Liver (tissue), 3 donors: ENCODE measurements at regions not wholly inside any gene's neighbourhood (a gene's known extent, or its start where the extent isn't known, plus 50 kb on each side); places are given as distances from the start of the nearest gene placed in this dataset.

Experiments
- GABPA ChIP-seq, 2 donors: IDR thresholded peaks in 1 of 2; conservative IDR thresholded peaks in 1 of 2; 2 replicates each; pipeline ENCODE4 v1.6.1; 2016; ENCODE audit warnings: antibody characterized with exemption in 2 of 2, mild to moderate bottlenecking in 1 of 2, moderate library complexity in 1 of 2
- JUND ChIP-seq, 2 donors: IDR thresholded peaks; 2 replicates each; pipeline ENCODE4 v1.6.1; 2016; ENCODE audit warnings: antibody characterized with exemption in 2 of 2
- TAF1 ChIP-seq: conservative IDR thresholded peaks from 2 replicates; pipeline ENCODE4 v1.6.1; 2016; ENCODE audit warnings: antibody characterized with exemption, mild to moderate bottlenecking
- YY1 ChIP-seq: IDR thresholded peaks from 2 replicates; pipeline ENCODE4 v1.6.1; 2016; ENCODE audit warnings: antibody characterized with exemption, mild to moderate bottlenecking
- TF ChIP-seq, protein P1 (sequence below): fragments of 150-350 bp; IDR thresholded peaks from 2 replicates; pipeline ENCODE4 v1.5.1; 2017; ENCODE audit warnings: improper control_type of control experiment, low read depth, low read length; ENCODE audit not compliant: missing input control
- TF ChIP-seq, protein P2 (sequence below): IDR thresholded peaks from 2 replicates; pipeline ENCODE4 v1.6.1; 2016; ENCODE audit warnings: antibody characterized with exemption, mild to moderate bottlenecking
- donor health status: healthy.
- donor health status: healthy.

- TF ChIP-seq, protein P1, sequence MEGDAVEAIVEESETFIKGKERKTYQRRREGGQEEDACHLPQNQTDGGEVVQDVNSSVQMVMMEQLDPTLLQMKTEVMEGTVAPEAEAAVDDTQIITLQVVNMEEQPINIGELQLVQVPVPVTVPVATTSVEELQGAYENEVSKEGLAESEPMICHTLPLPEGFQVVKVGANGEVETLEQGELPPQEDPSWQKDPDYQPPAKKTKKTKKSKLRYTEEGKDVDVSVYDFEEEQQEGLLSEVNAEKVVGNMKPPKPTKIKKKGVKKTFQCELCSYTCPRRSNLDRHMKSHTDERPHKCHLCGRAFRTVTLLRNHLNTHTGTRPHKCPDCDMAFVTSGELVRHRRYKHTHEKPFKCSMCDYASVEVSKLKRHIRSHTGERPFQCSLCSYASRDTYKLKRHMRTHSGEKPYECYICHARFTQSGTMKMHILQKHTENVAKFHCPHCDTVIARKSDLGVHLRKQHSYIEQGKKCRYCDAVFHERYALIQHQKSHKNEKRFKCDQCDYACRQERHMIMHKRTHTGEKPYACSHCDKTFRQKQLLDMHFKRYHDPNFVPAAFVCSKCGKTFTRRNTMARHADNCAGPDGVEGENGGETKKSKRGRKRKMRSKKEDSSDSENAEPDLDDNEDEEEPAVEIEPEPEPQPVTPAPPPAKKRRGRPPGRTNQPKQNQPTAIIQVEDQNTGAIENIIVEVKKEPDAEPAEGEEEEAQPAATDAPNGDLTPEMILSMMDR = no peak
- TF ChIP-seq GABPA (IDR thresholded peaks at IDR 0.05 in 1 of 2, conservative IDR thresholded peaks at IDR 0.05 in 1 of 2) (no peak), JUND (IDR thresholded peaks at IDR 0.05) (no peak), YY1 (no peak), TAF1 (no peak)
- TF ChIP-seq, protein P2, sequence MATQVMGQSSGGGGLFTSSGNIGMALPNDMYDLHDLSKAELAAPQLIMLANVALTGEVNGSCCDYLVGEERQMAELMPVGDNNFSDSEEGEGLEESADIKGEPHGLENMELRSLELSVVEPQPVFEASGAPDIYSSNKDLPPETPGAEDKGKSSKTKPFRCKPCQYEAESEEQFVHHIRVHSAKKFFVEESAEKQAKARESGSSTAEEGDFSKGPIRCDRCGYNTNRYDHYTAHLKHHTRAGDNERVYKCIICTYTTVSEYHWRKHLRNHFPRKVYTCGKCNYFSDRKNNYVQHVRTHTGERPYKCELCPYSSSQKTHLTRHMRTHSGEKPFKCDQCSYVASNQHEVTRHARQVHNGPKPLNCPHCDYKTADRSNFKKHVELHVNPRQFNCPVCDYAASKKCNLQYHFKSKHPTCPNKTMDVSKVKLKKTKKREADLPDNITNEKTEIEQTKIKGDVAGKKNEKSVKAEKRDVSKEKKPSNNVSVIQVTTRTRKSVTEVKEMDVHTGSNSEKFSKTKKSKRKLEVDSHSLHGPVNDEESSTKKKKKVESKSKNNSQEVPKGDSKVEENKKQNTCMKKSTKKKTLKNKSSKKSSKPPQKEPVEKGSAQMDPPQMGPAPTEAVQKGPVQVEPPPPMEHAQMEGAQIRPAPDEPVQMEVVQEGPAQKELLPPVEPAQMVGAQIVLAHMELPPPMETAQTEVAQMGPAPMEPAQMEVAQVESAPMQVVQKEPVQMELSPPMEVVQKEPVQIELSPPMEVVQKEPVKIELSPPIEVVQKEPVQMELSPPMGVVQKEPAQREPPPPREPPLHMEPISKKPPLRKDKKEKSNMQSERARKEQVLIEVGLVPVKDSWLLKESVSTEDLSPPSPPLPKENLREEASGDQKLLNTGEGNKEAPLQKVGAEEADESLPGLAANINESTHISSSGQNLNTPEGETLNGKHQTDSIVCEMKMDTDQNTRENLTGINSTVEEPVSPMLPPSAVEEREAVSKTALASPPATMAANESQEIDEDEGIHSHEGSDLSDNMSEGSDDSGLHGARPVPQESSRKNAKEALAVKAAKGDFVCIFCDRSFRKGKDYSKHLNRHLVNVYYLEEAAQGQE = no peak
These were observed 52.1 kb upstream of the WNT7B start for GRCh38 chr22:46029036-46029435.
